SU-DHL-6 (cell line): ENCODE measurements at regions not wholly inside any gene's neighbourhood (a gene's known extent, or its start where the extent isn't known, plus 50 kb on each side); places are given as distances from the start of the nearest gene placed in this dataset.

Source experiments
- H2AFZ ChIP-seq: fragments of 200-600 bp; sonication (generic); 2 replicates; pipeline ENCODE4 v1.6.1; 2014; ENCODE audit warnings: low read depth, mild to moderate bottlenecking, moderate library complexity, mixed read lengths, antibody characterized with exemption, low read length; ENCODE audit not compliant: severe bottlenecking
- H3F3A ChIP-seq: fragments of 200-600 bp; shearing (Covaris generic); 2 replicates; pipeline ENCODE4 v1.6.0; 2016; ENCODE audit warnings: antibody characterized with exemption, mild to moderate bottlenecking; ENCODE audit not compliant: insufficient read depth
- H3K27ac ChIP-seq: fragments of 200-600 bp; sonication (generic); 2 replicates; pipeline ENCODE4 v1.5.1; 2016; ENCODE audit warnings: low read depth, mild to moderate bottlenecking, low read length, moderate library complexity, mixed read lengths
- H3K27me3 ChIP-seq: fragments of 200-600 bp; sonication (generic), shearing (Covaris generic); 2 replicates; pipeline ENCODE4 v1.6.0; 2014; ENCODE audit warnings: mild to moderate bottlenecking, low read length
- H3K36me3 ChIP-seq: fragments of 200-600 bp; sonication (generic); 2 replicates; pipeline ENCODE4 v1.6.1; 2014; ENCODE audit warnings: mild to moderate bottlenecking, low read length, mixed read lengths
- H3K4me2 ChIP-seq: fragments of 300-600, 200-600 bp; shearing (Covaris generic), sonication (generic); 2 replicates; pipeline ENCODE4 v1.6.0; 2014; ENCODE audit warnings: low read length, low read depth, mild to moderate bottlenecking; ENCODE audit not compliant: poor library complexity, severe bottlenecking
- H3K4me3 ChIP-seq: fragments of 200-600 bp; sonication (generic); 2 replicates; pipeline ENCODE4 v1.5.1; 2014; ENCODE audit warnings: antibody characterized with exemption, low read length, mild to moderate bottlenecking, mixed read lengths; ENCODE audit not compliant: insufficient read depth, poor library complexity, severe bottlenecking
- H3K79me2 ChIP-seq: fragments of 200-600 bp; sonication (generic); 2 replicates; pipeline ENCODE4 v1.6.1; 2014; ENCODE audit warnings: mild to moderate bottlenecking, low read length, moderate library complexity; ENCODE audit not compliant: insufficient read depth
- H3K9ac ChIP-seq: fragments of 200-600 bp; sonication (generic); 2 replicates; pipeline ENCODE4 v1.7.0; 2014; ENCODE audit warnings: mild to moderate bottlenecking, low read length
- H3K9me2 ChIP-seq: fragments of 200-600 bp; sonication (generic); replicated peaks from 2 replicates; pipeline ENCODE4 v1.6.1; 2014; ENCODE audit warnings: low read length; ENCODE audit not compliant: insufficient read depth
- H3K9me3 ChIP-seq: fragments of 200-600 bp; sonication (generic); 2 replicates; pipeline ENCODE4 v1.6.1; 2014; ENCODE audit warnings: low read length, mixed read lengths; ENCODE audit not compliant: insufficient read depth
- H4K20me1 ChIP-seq: fragments of 200-600 bp; sonication (generic); 2 replicates; pipeline ENCODE4 v1.6.1; 2014; ENCODE audit warnings: low read depth, mild to moderate bottlenecking, antibody characterized with exemption, low read length, moderate library complexity, mixed read lengths
- CTCF ChIP-seq: fragments of 200-600 bp; sonication (generic); IDR thresholded peaks from one replicate; pipeline ENCODE4 v1.5.1; 2017; ENCODE audit warnings: antibody characterized with exemption, mild to moderate bottlenecking, low read length, moderate library complexity; ENCODE audit not compliant: insufficient read depth, poor library complexity, severe bottlenecking
- EZH2phosphoT487 ChIP-seq: fragments of 200-600 bp; sonication (generic), shearing (Covaris generic); conservative IDR thresholded peaks from 2 replicates; pipeline ENCODE4 v1.6.1; 2018; ENCODE audit warnings: mild to moderate bottlenecking, antibody characterized with exemption, low read length, moderate library complexity, mixed read lengths

GRCh38 chr21:26782331-26782730, 62.9 kb downstream of the ADAMTS1 start:
- Histone ChIP-seq H4K20me1 (no peaks in the 10 kb centered on the region), H3K27ac (no peak overlapping the region), H3K4me2 (no peak overlapping the region), H3F3A (no peaks in the 10 kb centered on the region), H3K79me2 (no peaks in the 10 kb centered on the region), H3K27me3 (no peaks in the 10 kb centered on the region), H3K36me3 (no peaks in the 10 kb centered on the region), H3K9ac (no peak overlapping the region), H3K4me3 (no peak overlapping the region), H3K9me3 (no peaks in the 10 kb centered on the region; the same call in 1 of the 2 replicates), H3K9me2 (no peaks in the 10 kb centered on the region), H2AFZ (no peak overlapping the region)
- TF ChIP-seq CTCF (no peak), EZH2phosphoT487 (no peak)

GRCh38 chr21:26781331-26781730, 63.9 kb downstream of the ADAMTS1 start:
- TF ChIP-seq EZH2phosphoT487 (no peak), CTCF (no peak)
- no peaks in the 10 kb centered on the region for H3K79me2 ChIP-seq
- no peak overlapping the region for H3K4me2 ChIP-seq
- H3K27me3 ChIP-seq, result no peaks in the 10 kb centered on the region
- no peak overlapping the region for H3K9ac ChIP-seq
- H3K9me3 ChIP-seq, result no peaks in the 10 kb centered on the region; the same call in 1 of the 2 replicates
- no peaks in the 10 kb centered on the region for H3K9me2 ChIP-seq
- H3K27ac ChIP-seq, result no peak overlapping the region
- H3F3A ChIP-seq, result no peaks in the 10 kb centered on the region
- no peak overlapping the region for H3K4me3 ChIP-seq
- H2AFZ ChIP-seq, result no peak overlapping the region
- H3K36me3 ChIP-seq, result no peaks in the 10 kb centered on the region
- H4K20me1 ChIP-seq, result no peaks in the 10 kb centered on the region

GRCh38 chr21:26777166-26777565, 68.0 kb downstream of the ADAMTS1 start:
- Histone ChIP-seq H3K4me3 (no peak overlapping the region), H3K9me3 (no peaks in the 10 kb centered on the region; the same call in 1 of the 2 replicates), H3K27ac (no peak overlapping the region), H3K9me2 (no peaks in the 10 kb centered on the region), H3K27me3 (no peaks in the 10 kb centered on the region), H3K9ac (no peak overlapping the region), H3F3A (no peaks in the 10 kb centered on the region), H2AFZ (no peak overlapping the region), H3K36me3 (no peaks in the 10 kb centered on the region), H4K20me1 (no peaks in the 10 kb centered on the region), H3K79me2 (no peaks in the 10 kb centered on the region), H3K4me2 (no peak overlapping the region)
- TF ChIP-seq CTCF (no peak), EZH2phosphoT487 (no peak)
